Upper lobe of right lung (tissue), 1 donor: ENCODE measurements at regions not wholly inside any gene's neighbourhood (a gene's known extent, or its start where the extent isn't known, plus 50 kb on each side); places are given as distances from the start of the nearest gene placed in this dataset.

ENCODE experiments used
- ATAC-seq: fragments of 200-7000 bp; cut with Tn5 transposase; one replicate; pipeline ENCODE4 v1.9.1; 2020; ENCODE audit warnings: mild to moderate bottlenecking, moderate library complexity
- DNase-seq: peaks from one replicate; pipeline ENCODE4 v3.0.0-alpha.2; 2020
- H3K27ac ChIP-seq: fragments of 200-600 bp; one replicate; pipeline ENCODE4 v1.8.0; 2022
- H3K27me3 ChIP-seq: fragments of 200-600 bp; one replicate; pipeline ENCODE4 v1.8.0; 2022; ENCODE audit warnings: mild to moderate bottlenecking
- H3K36me3 ChIP-seq: fragments of 200-600 bp; one replicate; pipeline ENCODE4 v1.8.0; 2022
- H3K4me1 ChIP-seq: fragments of 200-600 bp; one replicate; pipeline ENCODE4 v1.8.0; 2022
- H3K4me3 ChIP-seq: fragments of 200-600 bp; one replicate; pipeline ENCODE4 v1.8.0; 2022; ENCODE audit warnings: mild to moderate bottlenecking
- H3K9me3 ChIP-seq: fragments of 200-600 bp; one replicate; pipeline ENCODE4 v1.8.0; 2022
- intact Hi-C: fragments of 100-400 bp; cut with DNase I; formaldehyde crosslinking; loops from one replicate; pipeline ENCODE4 v1.11.0; 2022
- TF ChIP-seq, protein P1 (sequence below): fragments of 200-600 bp; IDR thresholded peaks from one replicate; pipeline ENCODE4 v1.8.0; 2022; ENCODE audit warnings: antibody characterized with exemption
- donor health status: DM: no; HTN: yes; CAD: no; lungs with severe emphysema.

DNA sequence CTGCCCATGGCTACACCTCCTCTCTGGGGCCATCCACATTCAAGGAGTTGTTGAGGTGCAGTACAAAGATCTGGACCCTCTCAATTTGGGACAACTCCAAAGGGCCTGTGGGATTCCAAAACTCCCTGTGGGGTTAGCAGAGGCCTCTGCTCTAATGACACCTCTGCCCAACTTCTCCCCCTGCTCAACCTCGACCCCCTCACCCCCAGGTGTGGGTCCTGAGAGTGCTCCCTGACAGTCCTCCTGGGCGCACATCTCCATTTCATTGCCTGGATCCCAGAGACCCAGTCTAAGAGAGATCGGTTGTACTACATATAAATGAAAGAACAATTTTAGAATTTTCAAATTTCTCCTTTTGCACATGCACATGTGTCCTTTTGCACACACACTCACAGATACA lies 73.0 kb upstream of the NKD1 start:
- Histone ChIP-seq H3K4me1 (no peaks in the 10 kb centered on the region), H3K9me3 (no peaks in the 10 kb centered on the region), H3K27me3 (peaks cover 11% of the 10 kb centered on the region), H3K27ac (no peak overlapping the region), H3K4me3 (no peak overlapping the region), H3K36me3 (no peaks in the 10 kb centered on the region)
- intact Hi-C loops, result no loop called here
- ATAC-seq, result no peak
- DNase-seq, result no peak
- TF ChIP-seq, protein P1, sequence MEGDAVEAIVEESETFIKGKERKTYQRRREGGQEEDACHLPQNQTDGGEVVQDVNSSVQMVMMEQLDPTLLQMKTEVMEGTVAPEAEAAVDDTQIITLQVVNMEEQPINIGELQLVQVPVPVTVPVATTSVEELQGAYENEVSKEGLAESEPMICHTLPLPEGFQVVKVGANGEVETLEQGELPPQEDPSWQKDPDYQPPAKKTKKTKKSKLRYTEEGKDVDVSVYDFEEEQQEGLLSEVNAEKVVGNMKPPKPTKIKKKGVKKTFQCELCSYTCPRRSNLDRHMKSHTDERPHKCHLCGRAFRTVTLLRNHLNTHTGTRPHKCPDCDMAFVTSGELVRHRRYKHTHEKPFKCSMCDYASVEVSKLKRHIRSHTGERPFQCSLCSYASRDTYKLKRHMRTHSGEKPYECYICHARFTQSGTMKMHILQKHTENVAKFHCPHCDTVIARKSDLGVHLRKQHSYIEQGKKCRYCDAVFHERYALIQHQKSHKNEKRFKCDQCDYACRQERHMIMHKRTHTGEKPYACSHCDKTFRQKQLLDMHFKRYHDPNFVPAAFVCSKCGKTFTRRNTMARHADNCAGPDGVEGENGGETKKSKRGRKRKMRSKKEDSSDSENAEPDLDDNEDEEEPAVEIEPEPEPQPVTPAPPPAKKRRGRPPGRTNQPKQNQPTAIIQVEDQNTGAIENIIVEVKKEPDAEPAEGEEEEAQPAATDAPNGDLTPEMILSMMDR, result no peak

DNA sequence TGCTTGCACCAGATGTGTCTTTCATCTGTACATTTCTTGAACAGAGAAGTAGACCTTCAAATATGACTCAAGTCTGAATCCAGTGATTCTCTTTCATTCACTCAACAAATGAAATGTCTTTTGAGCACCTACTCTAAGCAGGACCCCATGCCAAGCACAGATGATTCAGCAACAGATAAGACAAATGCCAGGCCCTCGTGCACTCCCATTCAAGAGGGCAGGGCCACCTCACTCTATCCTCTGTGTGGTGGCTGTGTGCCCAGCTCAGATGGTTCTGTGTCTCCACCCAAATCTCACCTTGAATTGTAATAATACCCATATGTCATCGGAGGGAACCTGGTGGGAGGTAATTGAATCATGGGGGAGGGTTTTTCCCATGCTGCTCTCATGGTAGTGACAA lies 74.1 kb upstream of the NKD1 start:
- ATAC-seq (no peak), DNase-seq (no peak)
- no peaks in the 10 kb centered on the region for H3K4me1 ChIP-seq
- no peak overlapping the region for H3K4me3 ChIP-seq
- H3K27ac ChIP-seq, result no peak overlapping the region
- no peaks in the 10 kb centered on the region for H3K9me3 ChIP-seq
- TF ChIP-seq, protein P1, result no peak
- intact Hi-C loops, result no loop called here
- no peaks in the 10 kb centered on the region for H3K36me3 ChIP-seq
- peaks cover 17% of the 10 kb centered on the region for H3K27me3 ChIP-seq

DNA sequence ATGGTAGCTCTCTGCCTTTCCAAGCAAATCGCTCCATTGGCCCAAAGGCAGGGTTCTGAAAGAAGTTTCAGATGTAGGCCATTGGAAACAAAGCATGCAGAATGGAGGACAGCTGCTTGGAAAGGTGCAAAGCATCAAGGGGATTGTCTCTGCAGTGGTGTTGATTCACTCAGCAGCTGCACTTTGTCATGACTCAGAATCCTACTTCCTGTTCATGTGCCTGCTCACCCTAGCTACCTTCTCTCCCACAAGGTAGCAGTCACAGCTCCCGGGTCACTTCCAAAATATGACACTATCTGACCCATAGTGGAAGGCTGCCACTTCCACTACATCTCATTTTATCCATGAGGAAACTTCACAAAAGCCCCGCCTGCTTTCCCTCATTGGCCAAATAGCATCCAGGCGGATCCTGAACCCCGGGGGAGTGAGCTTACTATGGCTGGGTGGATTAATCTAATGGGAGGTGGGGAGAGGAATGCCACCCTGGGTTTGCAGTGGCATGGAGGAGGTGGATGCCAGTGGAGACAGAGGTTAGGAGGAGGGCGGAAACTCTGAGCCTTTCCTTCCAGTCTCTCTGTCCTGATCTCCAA lies 74.7 kb upstream of the NKD1 start:
- TF ChIP-seq, protein P1, result no peak
- Histone ChIP-seq H3K4me1 (peaks cover under 1% of the 10 kb centered on the region), H3K27ac (no peak overlapping the region), H3K4me3 (no peak overlapping the region), H3K27me3 (peaks cover 23% of the 10 kb centered on the region), H3K36me3 (no peaks in the 10 kb centered on the region), H3K9me3 (no peaks in the 10 kb centered on the region)
- intact Hi-C loops, result no loop called here
- no peak for ATAC-seq
- DNase-seq, result no peak

GRCh38 chr16:50472472-50472871 lies 75.7 kb upstream of the NKD1 start:
- intact Hi-C loops, result no loop called here
- Histone ChIP-seq H3K36me3 (no peaks in the 10 kb centered on the region), H3K4me3 (no peak overlapping the region), H3K9me3 (no peaks in the 10 kb centered on the region), H3K4me1 (peaks cover 5% of the 10 kb centered on the region), H3K27me3 (peaks cover 27% of the 10 kb centered on the region), H3K27ac (no peak overlapping the region)
- TF ChIP-seq, protein P1, result no peak
- ATAC-seq, result no peak
- no peak for DNase-seq

- Histone ChIP-seq H3K4me1 (peaks cover 5% of the 10 kb centered on the region), H3K27ac (no peak overlapping the region), H3K36me3 (no peaks in the 10 kb centered on the region), H3K9me3 (no peaks in the 10 kb centered on the region), H3K4me3 (no peak overlapping the region), H3K27me3 (peaks cover 35% of the 10 kb centered on the region)
- no peak for ATAC-seq
- no peak for DNase-seq
- TF ChIP-seq, protein P1, result no peak
- intact Hi-C loops, result no loop called here
These were observed 77.5 kb upstream of the NKD1 start for GRCh38 chr16:50470687-50471086.

GRCh38 chr16:50469744-50470321 lies 78.4 kb upstream of the NKD1 start:
- Histone ChIP-seq H3K4me3 (no peak overlapping the region), H3K9me3 (no peaks in the 10 kb centered on the region), H3K36me3 (no peaks in the 10 kb centered on the region), H3K4me1 (peaks cover 5% of the 10 kb centered on the region), H3K27ac (no peak overlapping the region), H3K27me3 (peaks cover 43% of the 10 kb centered on the region)
- ATAC-seq (no peak), DNase-seq (no peak)
- TF ChIP-seq, protein P1, result no peak
- intact Hi-C loops, result no loop called here
